Keratinocyte (primary cell): ENCODE measurements at regions not wholly inside any gene's neighbourhood (a gene's known extent, or its start where the extent isn't known, plus 50 kb on each side); places are given as distances from the start of the nearest gene placed in this dataset.

Experiments
- DNase-seq: peaks from one replicate; pipeline ENCODE4 v3.0.0-alpha.2; 2011; ENCODE audit warnings: low read depth, missing footprints, low spot score
- FAIRE-seq: peaks from 2 replicates; lab custom pipeline; 2011; peaks lifted over from hg19 to GRCh38; lab: Jason Lieb, UNC
- H2AFZ ChIP-seq: 2 replicates; pipeline ENCODE4 v1.6.0; 2012; ENCODE audit warnings: low read length, control low read depth, inconsistent platforms; ENCODE audit not compliant: control insufficient read depth
- H3K27ac ChIP-seq: 2 replicates; pipeline ENCODE4 v1.5.1; 2011; ENCODE audit warnings: low read length; ENCODE audit not compliant: control insufficient read depth, insufficient read depth
- H3K27me3 ChIP-seq: 3 replicates; pipeline ENCODE4 v1.6.0; 2011; ENCODE audit warnings: low read length; ENCODE audit not compliant: control insufficient read depth, insufficient read depth; ENCODE audit errors: extremely low read depth
- H3K36me3 ChIP-seq, 2 experiments: 2 replicates in 1 of 2; 3 replicates in 1 of 2; pipeline ENCODE4 v1.5.1; 2011; ENCODE audit warnings: low read length in 2 of 2, mild to moderate bottlenecking in 1 of 2; ENCODE audit not compliant: control insufficient read depth in 2 of 2, insufficient read depth in 2 of 2; ENCODE audit errors: extremely low read depth in 1 of 2
- H3K4me1 ChIP-seq: 3 replicates; pipeline ENCODE4 v1.5.1; 2011; ENCODE audit warnings: low read length; ENCODE audit not compliant: control insufficient read depth, insufficient read depth; ENCODE audit errors: extremely low read depth
- H3K4me2 ChIP-seq: 3 replicates; pipeline ENCODE4 v1.6.0; 2011; ENCODE audit warnings: low read depth, low read length; ENCODE audit not compliant: control insufficient read depth, insufficient read depth; ENCODE audit errors: extremely low read depth
- H3K4me3 ChIP-seq, 3 experiments: fragments of 200-600 bp in 1 of 3; sonication (generic) in 1 of 3; 2 replicates in 2 of 3; 3 replicates in 1 of 3; pipeline ENCODE4 v1.5.1; 2011 to 2016; ENCODE audit warnings: low read length in 3 of 3, mild to moderate bottlenecking in 3 of 3, control low read depth in 2 of 3, inconsistent platforms in 1 of 3, low read depth in 1 of 3, mixed read lengths in 1 of 3, mixed run types in 1 of 3, moderate library complexity in 1 of 3; ENCODE audit not compliant: control insufficient read depth in 2 of 3, insufficient read depth in 2 of 3; ENCODE audit errors: extremely low read depth in 1 of 3
- H3K79me2 ChIP-seq: 2 replicates; pipeline ENCODE4 v1.6.0; 2012; ENCODE audit warnings: low read length; ENCODE audit not compliant: control insufficient read depth, insufficient read depth
- H3K9ac ChIP-seq: 3 replicates; pipeline ENCODE4 v1.6.0; 2011; ENCODE audit warnings: low read length; ENCODE audit not compliant: control insufficient read depth, insufficient read depth; ENCODE audit errors: extremely low read depth
- H3K9me1 ChIP-seq: 3 replicates; pipeline ENCODE4 v1.6.0; 2011; ENCODE audit warnings: low read length; ENCODE audit not compliant: control insufficient read depth, insufficient read depth; ENCODE audit errors: extremely low read depth
- H3K9me3 ChIP-seq: 2 replicates; pipeline ENCODE4 v1.5.1; 2012; ENCODE audit warnings: low read depth, low read length; ENCODE audit not compliant: control insufficient read depth
- H4K20me1 ChIP-seq: 3 replicates; pipeline ENCODE4 v1.6.0; 2011; ENCODE audit warnings: low read length; ENCODE audit not compliant: control insufficient read depth, insufficient read depth; ENCODE audit errors: extremely low read depth
- CTCF ChIP-seq, 3 experiments: IDR thresholded peaks in 1 of 3; conservative IDR thresholded peaks in 1 of 3; optimal IDR thresholded peaks in 1 of 3; 2 replicates in 2 of 3; 3 replicates in 1 of 3; pipeline versions ENCODE3 to v1.5.1; 2011; ENCODE audit warnings: low read length in 3 of 3, mild to moderate bottlenecking in 3 of 3, moderate library complexity in 2 of 3, control low read depth in 1 of 3, inconsistent platforms in 1 of 3; ENCODE audit not compliant: insufficient read depth in 2 of 3; ENCODE audit errors: extremely low read depth in 1 of 3
- EZH2 ChIP-seq: IDR thresholded peaks from one replicate; pipeline ENCODE4 v1.6.1; 2012; ENCODE audit warnings: inconsistent platforms, mild to moderate bottlenecking, low read length, moderate library complexity
- dilution Hi-C: fragments of 300-500 bp; cut with MboI; formaldehyde crosslinking; loops from one replicate; pipeline ENCODE4 v1.7.0; 2020; ENCODE audit warnings: low sequenced_read_pairs; ENCODE audit not compliant: extremely low pct_ligation_motif_present

DNA sequence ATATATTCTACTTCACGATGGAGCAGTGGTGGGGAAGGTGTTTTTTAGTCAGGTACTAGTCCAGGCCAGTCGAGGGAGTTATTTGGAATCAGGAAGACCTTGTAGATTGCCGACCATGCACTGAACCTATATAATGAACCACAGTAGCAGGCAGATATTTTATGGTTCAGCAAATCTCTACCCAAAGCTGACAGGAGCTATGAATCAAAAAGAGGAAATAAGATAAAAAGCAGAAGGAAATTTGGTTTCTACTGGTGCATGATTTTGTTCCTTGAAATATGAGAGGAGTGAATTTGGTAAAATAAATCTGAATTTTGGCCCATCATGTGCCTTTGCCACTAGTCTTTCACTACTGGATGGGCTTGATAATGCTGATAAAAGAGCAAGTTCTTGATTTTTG is 924.3 kb upstream of the DIAPH2 start:
- no peak overlapping the region for H3K4me3 ChIP-seq
- H3K4me2 ChIP-seq: no peak overlapping the region
- H3K27ac ChIP-seq: no peak overlapping the region
- H3K4me1 ChIP-seq: no peaks in the 10 kb centered on the region
- FAIRE-seq: no peak
- dilution Hi-C loops: no loop called here
- no peak overlapping the region for H2AFZ ChIP-seq
- DNase-seq: no peak
- no peaks in the 10 kb centered on the region for H3K79me2 ChIP-seq
- no peaks in the 10 kb centered on the region for H3K36me3 ChIP-seq
- H3K27me3 ChIP-seq: no peaks in the 10 kb centered on the region
- no peaks in the 10 kb centered on the region for H3K9me3 ChIP-seq
- no peak overlapping the region for H3K9ac ChIP-seq
- H3K9me1 ChIP-seq: no peaks in the 10 kb centered on the region
- no peak for TF ChIP-seq EZH2
- TF ChIP-seq CTCF (optimal IDR thresholded peaks at IDR 0.05 in 1 of 3, IDR thresholded peaks at IDR 0.05 in 1 of 3, conservative IDR thresholded peaks at IDR 0.05 in 1 of 3; ENCODE audit: extremely low read depth in 1 of 3, insufficient read depth in 2 of 3, low read length in 3 of 3): no peak
- no peaks in the 10 kb centered on the region for H4K20me1 ChIP-seq

GRCh38 chrX:95762716-95763115 is 921.9 kb upstream of the DIAPH2 start:
- FAIRE-seq: no peak

More at GRCh38 chrX:95762716-95763115, 921.9 kb upstream of the DIAPH2 start:
- dilution Hi-C loops: no loop called here
- Histone ChIP-seq H4K20me1 (no peaks in the 10 kb centered on the region), H3K27me3 (no peaks in the 10 kb centered on the region), H2AFZ (no peak overlapping the region), H3K79me2 (no peaks in the 10 kb centered on the region), H3K9me1 (no peaks in the 10 kb centered on the region), H3K4me3 (no peak overlapping the region), H3K27ac (no peak overlapping the region), H3K9me3 (no peaks in the 10 kb centered on the region), H3K4me1 (no peaks in the 10 kb centered on the region), H3K4me2 (no peak overlapping the region), H3K36me3 (no peaks in the 10 kb centered on the region), H3K9ac (no peak overlapping the region)
- no peak for DNase-seq
- TF ChIP-seq CTCF (optimal IDR thresholded peaks at IDR 0.05 in 1 of 3, IDR thresholded peaks at IDR 0.05 in 1 of 3, conservative IDR thresholded peaks at IDR 0.05 in 1 of 3; ENCODE audit: extremely low read depth in 1 of 3, insufficient read depth in 2 of 3, low read length in 3 of 3) (peak in 2 of 3 experiments; percentile 11 to 13), EZH2 (no peak)
